Ovary (tissue), 7 donors: ENCODE measurements at regions not wholly inside any gene's neighbourhood (a gene's known extent, or its start where the extent isn't known, plus 50 kb on each side); places are given as distances from the start of the nearest gene placed in this dataset.

Source experiments
- DNase-seq, 5 donors: peaks; one replicate each; pipeline ENCODE4 v3.0.0-alpha.2; 2019 to 2020
- H3K27ac ChIP-seq, 2 donors: fragments of 200-600 bp; one replicate each; pipeline versions ENCODE4 v1.5.1 to v1.8.0; 2019 to 2022
- H3K27me3 ChIP-seq: fragments of 200-600 bp; one replicate; pipeline ENCODE4 v1.8.0; 2022
- H3K36me3 ChIP-seq: fragments of 200-600 bp; sonication (generic); one replicate; pipeline ENCODE4 v1.5.1; 2019
- H3K4me1 ChIP-seq: one replicate; pipeline ENCODE4 v1.8.1; 2013; ENCODE audit warnings: mild to moderate bottlenecking, moderate library complexity; ENCODE audit not compliant: insufficient read depth
- H3K4me3 ChIP-seq: fragments of 200-600 bp; sonication (generic); one replicate; pipeline ENCODE4 v1.5.1; 2017
- H3K9me3 ChIP-seq, 2 donors: fragments of 200-600 bp in 1 of 2; sonication (generic) in 1 of 2; one replicate each; pipeline versions ENCODE4 v1.5.1 to v1.8.1; 2013 to 2019; ENCODE audit warnings: mild to moderate bottlenecking in 1 of 2, moderate library complexity in 1 of 2
- CTCF ChIP-seq, 3 donors: fragments of 450-650 bp in 2 of 3; fragments of 200-600 bp in 1 of 3; IDR thresholded peaks; one replicate each; pipeline versions ENCODE4 v1.5.1 to v1.8.0; 2016 to 2022; ENCODE audit warnings: antibody characterized with exemption in 3 of 3, mild to moderate bottlenecking in 1 of 3
- EP300 ChIP-seq: sonication (generic); formaldehyde crosslinking; IDR thresholded peaks from one replicate; pipeline ENCODE4 v1.6.1; 2017; ENCODE audit warnings: antibody characterized with exemption
- POLR2A ChIP-seq: fragments of 450-650 bp; IDR thresholded peaks from one replicate; pipeline ENCODE4 v1.6.1; 2017; ENCODE audit warnings: antibody characterized with exemption, mild to moderate bottlenecking, moderate library complexity
- WGBS, 3 donors: extraction: QIAGEN DNeasy Blood & Tissue Kit in 1 of 3; methylation state at CpG; one replicate each; pipeline versions ENCODE4 v1.1.5 to v1.1.7; 2013 to 2017; 5-methylcytosine and 5-hydroxymethylcytosine counted together
- intact Hi-C, 4 donors: fragments of 100-400 bp; cut with DNase I; formaldehyde crosslinking; loops; one replicate each; pipeline versions ENCODE4 v1.11.0 to v1.15.1; 2022 to 2023
- donor health status: DM: no; HTN: no; CAD: no; lungs with moderate emphysema.
- donor health status: DM: no; HTN: no; CAD: no.
- donor health status: Bipolar disorder and iron deficiency.
- donor health status: DM: no; HTN: no; CAD: no.
- donor health status: DM: yes; HTN: yes; CAD: no.

- no peak for DNase-seq
- Histone ChIP-seq H3K4me1 (no peaks in the 10 kb centered on the region), H3K4me3 (no peak overlapping the region), H3K36me3 (no peaks in the 10 kb centered on the region), H3K27ac (no peak overlapping the region), H3K9me3 (no peaks in the 10 kb centered on the region), H3K27me3 (no peaks in the 10 kb centered on the region)
- intact Hi-C loops = no loop called here
- no peak for TF ChIP-seq POLR2A
- no peak for TF ChIP-seq EP300
- no peak for TF ChIP-seq CTCF (IDR thresholded peaks at IDR 0.05)
- WGBS, 3 donors = 68 to 92% (median 83%) methylated on average over 1 of the region's 1 CpG
Measured at GRCh38 chr4:176409627-176410026, 89.9 kb downstream of the SPCS3 start.

- no peak for TF ChIP-seq CTCF (IDR thresholded peaks at IDR 0.05)
- TF ChIP-seq EP300 = no peak
- TF ChIP-seq POLR2A = no peak
- Histone ChIP-seq H3K9me3 (no peaks in the 10 kb centered on the region), H3K4me3 (no peak overlapping the region), H3K27me3 (no peaks in the 10 kb centered on the region), H3K27ac (no peak overlapping the region), H3K36me3 (no peaks in the 10 kb centered on the region), H3K4me1 (no peaks in the 10 kb centered on the region)
- no peak for DNase-seq
- WGBS, 3 donors = 73 to 76% (median 73%) methylated on average over 2 of the region's 2 CpGs
- intact Hi-C loops = no loop called here
Measured at GRCh38 chr4:176413171-176413570, 93.4 kb downstream of the SPCS3 start.

- Histone ChIP-seq H3K4me1 (no peaks in the 10 kb centered on the region), H3K9me3 (no peaks in the 10 kb centered on the region), H3K4me3 (no peak overlapping the region), H3K27me3 (no peaks in the 10 kb centered on the region), H3K27ac (no peak overlapping the region), H3K36me3 (no peaks in the 10 kb centered on the region)
- intact Hi-C loops = no loop called here
- TF ChIP-seq EP300 = no peak
- TF ChIP-seq POLR2A = no peak
- no peak for TF ChIP-seq CTCF (IDR thresholded peaks at IDR 0.05)
- 85 to 93% (median 91%) methylated on average over 1 of the region's 1 CpG for whole genome bisulfite sequencing, 3 donors
- no peak for DNase-seq
Measured at GRCh38 chr4:176422001-176422400, 102.2 kb downstream of the SPCS3 start.

- DNase-seq = no peak
- Histone ChIP-seq H3K4me3 (no peak overlapping the region), H3K27ac (no peak overlapping the region), H3K27me3 (no peaks in the 10 kb centered on the region), H3K4me1 (no peaks in the 10 kb centered on the region), H3K36me3 (no peaks in the 10 kb centered on the region), H3K9me3 (no peaks in the 10 kb centered on the region)
- intact Hi-C loops = no loop called here
- 77 to 89% (median 88%) methylated on average over 4 of the region's 4 CpGs for WGBS, 3 donors
- TF ChIP-seq CTCF (IDR thresholded peaks at IDR 0.05) (no peak), POLR2A (no peak), EP300 (no peak)
Measured at GRCh38 chr4:176422511-176422910, 102.7 kb downstream of the SPCS3 start.

DNA sequence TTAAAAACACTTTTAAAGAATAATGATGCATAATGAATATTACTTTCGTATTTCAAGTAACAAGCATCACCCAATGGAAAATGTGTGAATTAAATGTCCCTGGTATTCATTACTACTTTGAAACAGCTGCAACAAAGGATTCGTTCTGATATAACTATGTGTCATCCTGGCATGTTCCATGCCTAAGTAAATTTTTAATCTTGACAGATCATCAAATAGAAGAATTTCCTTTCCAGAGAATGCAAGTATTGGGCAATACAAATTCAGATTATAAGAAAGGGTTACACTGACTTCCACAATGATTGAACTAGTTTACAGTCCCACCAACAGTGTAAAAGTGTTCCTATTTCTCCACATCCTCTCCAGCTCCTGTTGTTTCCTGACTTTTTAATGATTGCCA, 105.3 kb downstream of the SPCS3 start:
- no peak for TF ChIP-seq EP300
- Histone ChIP-seq H3K27me3 (no peaks in the 10 kb centered on the region), H3K4me3 (no peak overlapping the region), H3K36me3 (no peaks in the 10 kb centered on the region), H3K9me3 (no peaks in the 10 kb centered on the region), H3K4me1 (no peaks in the 10 kb centered on the region), H3K27ac (no peak overlapping the region)
- intact Hi-C loops = no loop called here
- DNase-seq = no peak
- 80 to 84% (median 80%) methylated on average over 2 of the region's 2 CpGs for WGBS, 3 donors
